ENCODE measurements at regions not wholly inside any gene's neighbourhood (a gene's known extent, or its start where the extent isn't known, plus 50 kb on each side); places are given as distances from the start of the nearest gene placed in this dataset.

GRCh38 chr18:23359421-23359820 lies 93.7 kb upstream of the RIOK3 start:
- no peak overlapping the region for H3K4me3 Mint-ChIP-seq
- Histone ChIP-seq H3K27me3 (replicated peaks in 1 of 2; ENCODE audit: control insufficient read depth in 2 of 2, extremely low read depth in 1 of 2, insufficient read depth in 2 of 2, low read length in 1 of 2) (no peaks in the 10 kb centered on the region), H3K4me1 (ENCODE audit: control insufficient read depth in 1 of 2, extremely low read depth in 1 of 2, insufficient read depth in 2 of 2, low read length in 2 of 2) (peaks cover 0 to 17% of the 10 kb centered on the region in 2 experiments), H3K4me3 (ENCODE audit: control insufficient read depth in 1 of 2, extremely low read depth in 1 of 2, low read length in 1 of 2) (no peak overlapping the region), H3K36me3 (ENCODE audit: control insufficient read depth in 2 of 2, extremely low read depth in 1 of 2, insufficient read depth in 1 of 2, low read length in 1 of 2) (no peaks in the 10 kb centered on the region), H3K27ac (ENCODE audit: low read length) (no peak overlapping the region), H3K9me3 (no peaks in the 10 kb centered on the region)
- peaks cover 24% of the 10 kb centered on the region for H3K36me3 Mint-ChIP-seq
- H3K27me3 Mint-ChIP-seq: no peaks in the 10 kb centered on the region
- DNase-seq (no peak), ATAC-seq (replicated peaks in 1 of 4) (no peak)
- no peaks in the 10 kb centered on the region for H3K9me3 Mint-ChIP-seq
- WGBS (ENCODE audit: insufficient coverage): 77% methylated on average over 4 of the region's 9 CpGs
- POLR2A ChIA-PET: no interaction called here
- H3K4me1 Mint-ChIP-seq: peaks cover 10 to 17% (median 16%) of the 10 kb centered on the region in 3 donors
- CTCF ChIA-PET: interaction anchor here (0.7 to 1.4 kb wide), 6 partner anchors 38 to 328 kb away, joined by 3 to 12 read pairs (median 5); no protein-coding TSS in a partner anchor
- no peak overlapping the region for H3K27ac Mint-ChIP-seq

DNA sequence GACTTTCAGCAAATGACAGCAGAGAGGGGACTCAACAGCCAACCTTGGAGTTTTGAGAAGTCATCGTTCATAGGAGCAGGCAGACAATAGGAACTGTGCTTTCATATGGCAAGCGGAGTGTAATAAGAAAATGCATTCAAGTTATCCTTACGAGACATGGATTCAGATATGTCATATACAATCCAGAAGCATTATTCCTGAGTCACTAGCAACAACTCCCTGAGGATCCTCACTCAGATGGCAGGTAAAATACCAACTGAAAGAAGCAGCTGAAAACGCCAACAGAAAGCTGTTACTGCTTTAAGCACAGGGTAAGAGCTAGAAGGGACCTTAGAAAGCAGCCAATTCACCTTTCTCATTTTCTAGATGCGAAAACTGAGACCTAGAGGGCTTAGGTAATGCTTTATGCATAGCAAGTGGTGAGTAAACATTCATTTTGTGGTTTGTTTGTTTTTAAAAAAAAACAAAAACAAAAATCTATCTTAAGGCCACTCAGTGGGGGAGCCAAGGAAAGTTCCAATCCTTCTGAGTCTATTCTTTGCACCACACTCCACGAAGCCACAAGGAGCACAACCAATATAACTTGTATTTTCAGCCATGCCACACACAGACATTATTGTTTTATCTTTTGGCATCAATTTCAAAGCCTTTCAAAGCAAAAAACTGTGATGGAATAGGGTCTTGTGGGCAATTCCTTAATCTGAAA lies 89.1 kb upstream of the RIOK3 start:
- no peak overlapping the region for H3K27ac Mint-ChIP-seq
- H3K4me3 Mint-ChIP-seq: no peak overlapping the region

GRCh38 chr18:23365602-23366001 lies 87.5 kb upstream of the RIOK3 start:
- H3K27me3 Mint-ChIP-seq: no peaks in the 10 kb centered on the region
- no peak for ATAC-seq (replicated peaks in 1 of 4)
- WGBS (ENCODE audit: insufficient coverage): no CpG with 5 or more reads among the region's 2 CpGs
- no peak for DNase-seq
- H3K4me1 ChIP-seq (ENCODE audit: control insufficient read depth in 1 of 2, extremely low read depth in 1 of 2, insufficient read depth in 2 of 2, low read length in 2 of 2): no peaks in the 10 kb centered on the region
- no peak overlapping the region for H3K4me3 ChIP-seq (ENCODE audit: control insufficient read depth in 1 of 2, extremely low read depth in 1 of 2, low read length in 1 of 2)
- no peak overlapping the region for H3K4me3 Mint-ChIP-seq
- no peaks in the 10 kb centered on the region for H3K36me3 ChIP-seq (ENCODE audit: control insufficient read depth in 2 of 2, extremely low read depth in 1 of 2, insufficient read depth in 1 of 2, low read length in 1 of 2)
- no peaks in the 10 kb centered on the region for H3K9me3 Mint-ChIP-seq
- no peaks in the 10 kb centered on the region for H3K27me3 ChIP-seq (replicated peaks in 1 of 2; ENCODE audit: control insufficient read depth in 2 of 2, extremely low read depth in 1 of 2, insufficient read depth in 2 of 2, low read length in 1 of 2)
- H3K36me3 Mint-ChIP-seq: peaks cover 3% of the 10 kb centered on the region
- H3K9me3 ChIP-seq: no peaks in the 10 kb centered on the region
- no peaks in the 10 kb centered on the region for H3K4me1 Mint-ChIP-seq
- ChIA-PET POLR2A (interaction anchor here in 1 of 2 donors (0.5 kb wide), 1 partner anchor 17 kb away, joined by 8 read pairs; no protein-coding TSS in a partner anchor), CTCF (interaction anchor here in 1 of 2 donors (1.0 kb wide), 1 partner anchor 14 kb away, joined by 3 read pairs; no protein-coding TSS in a partner anchor)
- no peak overlapping the region for H3K27ac ChIP-seq (ENCODE audit: low read length)
- H3K27ac Mint-ChIP-seq: no peak overlapping the region

More for the DNA sequence above, 89.1 kb upstream of the RIOK3 start:
- Mint-ChIP-seq H3K4me1 (peaks cover 0 to 4% (median 2%) of the 10 kb centered on the region in 3 donors), H3K27me3 (no peaks in the 10 kb centered on the region), H3K36me3 (peaks cover 8% of the 10 kb centered on the region), H3K9me3 (no peaks in the 10 kb centered on the region)
- DNase-seq (no peak), ATAC-seq (replicated peaks in 1 of 4) (no peak)
- ChIA-PET POLR2A (no interaction called here), CTCF (no interaction called here)
- 96% methylated on average over 4 of the region's 6 CpGs for WGBS (ENCODE audit: insufficient coverage)
- Histone ChIP-seq H3K27me3 (replicated peaks in 1 of 2; ENCODE audit: control insufficient read depth in 2 of 2, extremely low read depth in 1 of 2, insufficient read depth in 2 of 2, low read length in 1 of 2) (no peaks in the 10 kb centered on the region), H3K4me1 (ENCODE audit: control insufficient read depth in 1 of 2, extremely low read depth in 1 of 2, insufficient read depth in 2 of 2, low read length in 2 of 2) (peaks cover 0 to 5% of the 10 kb centered on the region in 2 experiments), H3K9me3 (no peaks in the 10 kb centered on the region), H3K4me3 (ENCODE audit: control insufficient read depth in 1 of 2, extremely low read depth in 1 of 2, low read length in 1 of 2) (no peak overlapping the region), H3K27ac (ENCODE audit: low read length) (no peak overlapping the region), H3K36me3 (ENCODE audit: control insufficient read depth in 2 of 2, extremely low read depth in 1 of 2, insufficient read depth in 1 of 2, low read length in 1 of 2) (no peaks in the 10 kb centered on the region)

DNA sequence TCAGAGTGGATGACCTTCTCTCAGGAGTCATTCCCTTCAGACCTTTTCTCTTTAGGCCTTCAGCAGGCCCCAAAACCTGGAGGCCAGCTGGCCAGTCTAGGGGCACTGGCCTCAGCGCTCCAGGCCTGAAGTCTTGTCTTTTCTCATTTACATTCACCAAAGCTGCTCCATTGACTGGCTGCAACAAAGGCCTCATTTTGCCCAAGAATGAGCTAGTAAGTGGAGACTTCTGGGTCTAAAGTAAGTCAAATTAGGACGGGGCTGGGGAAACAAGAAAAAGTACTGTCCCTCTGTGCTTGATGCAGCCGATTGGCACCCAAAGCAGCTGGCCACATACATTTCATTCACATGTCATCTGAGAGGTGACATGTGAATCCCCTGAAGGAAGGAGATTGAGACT lies 83.8 kb upstream of the RIOK3 start:
- Histone ChIP-seq H3K9me3 (no peaks in the 10 kb centered on the region), H3K27ac (ENCODE audit: low read length) (no peak overlapping the region), H3K36me3 (ENCODE audit: control insufficient read depth in 2 of 2, extremely low read depth in 1 of 2, insufficient read depth in 1 of 2, low read length in 1 of 2) (no peaks in the 10 kb centered on the region), H3K4me1 (ENCODE audit: control insufficient read depth in 1 of 2, extremely low read depth in 1 of 2, insufficient read depth in 2 of 2, low read length in 2 of 2) (no peaks in the 10 kb centered on the region), H3K4me3 (ENCODE audit: control insufficient read depth in 1 of 2, extremely low read depth in 1 of 2, low read length in 1 of 2) (no peak overlapping the region), H3K27me3 (replicated peaks in 1 of 2; ENCODE audit: control insufficient read depth in 2 of 2, extremely low read depth in 1 of 2, insufficient read depth in 2 of 2, low read length in 1 of 2) (no peaks in the 10 kb centered on the region)
- WGBS (ENCODE audit: insufficient coverage): no CpG with 5 or more reads among the region's 3 CpGs
- DNase-seq (no peak), ATAC-seq (replicated peaks in 1 of 4) (no peak)
- no peaks in the 10 kb centered on the region for H3K4me1 Mint-ChIP-seq
- H3K27me3 Mint-ChIP-seq: no peaks in the 10 kb centered on the region
- H3K36me3 Mint-ChIP-seq: peaks cover 4% of the 10 kb centered on the region
- POLR2A ChIA-PET: no interaction called here
- no peaks in the 10 kb centered on the region for H3K9me3 Mint-ChIP-seq
- CTCF ChIA-PET: no interaction called here
- no peak overlapping the region for H3K27ac Mint-ChIP-seq
- no peak overlapping the region for H3K4me3 Mint-ChIP-seq

DNA sequence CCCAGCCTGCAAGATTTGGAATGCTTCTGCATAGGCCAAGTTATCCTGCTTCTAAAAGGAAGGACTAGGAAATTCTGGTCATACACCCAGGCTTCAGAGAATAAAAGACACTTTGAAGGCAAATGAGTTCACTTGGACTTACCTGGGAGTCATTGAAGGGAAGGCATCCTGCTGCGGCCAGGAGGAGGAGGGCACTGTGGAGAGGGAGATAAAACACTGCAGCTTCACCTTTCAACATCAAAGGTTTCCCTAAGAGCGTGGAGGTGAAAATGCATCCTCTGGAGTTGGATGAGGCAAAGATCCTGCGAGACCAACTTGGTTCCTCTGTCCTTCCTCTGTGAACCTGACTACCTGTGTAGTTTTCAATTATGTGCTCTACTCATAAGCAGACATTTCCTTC lies 79.5 kb upstream of the RIOK3 start:
- CTCF ChIA-PET: no interaction called here

DNA sequence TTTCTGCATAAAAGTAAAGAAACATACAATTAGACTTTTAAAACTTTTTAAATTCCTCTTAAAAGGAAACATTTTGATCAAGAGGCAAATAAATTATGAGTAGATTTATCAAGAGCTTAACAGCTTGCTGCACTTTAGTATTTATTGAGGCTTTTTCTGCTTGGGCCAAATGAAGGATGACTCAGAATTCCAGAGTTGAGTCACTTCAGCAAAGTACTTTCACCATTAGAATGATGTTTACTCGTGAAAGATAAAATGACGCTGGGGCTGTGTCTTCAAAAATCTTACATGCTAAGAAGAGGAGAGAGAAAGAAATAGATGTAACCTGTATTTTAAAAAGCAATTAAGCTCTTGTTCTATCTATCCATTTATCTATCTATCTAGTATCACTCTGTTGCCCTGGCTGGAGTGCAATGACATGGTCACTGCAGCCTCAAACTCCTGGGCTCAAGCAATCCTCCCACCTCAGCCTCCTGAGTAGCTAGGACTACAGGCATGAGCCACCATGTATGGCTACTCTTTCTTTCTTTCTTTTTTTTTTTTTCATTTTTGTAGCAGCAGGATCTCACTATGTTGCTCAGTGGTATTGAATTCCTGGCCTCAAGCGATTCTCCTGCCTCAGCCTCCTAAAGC lies 75.3 kb upstream of the RIOK3 start:
- ATAC-seq (replicated peaks in 1 of 4): no peak
- ChIA-PET POLR2A (no interaction called here), CTCF (interaction anchor here in 1 of 2 donors (0.6 to 1.0 kb wide), 2 partner anchors 153 to 326 kb away, joined by 3 to 4 read pairs; no protein-coding TSS in a partner anchor)
- Mint-ChIP-seq H3K27me3 (no peaks in the 10 kb centered on the region), H3K9me3 (no peaks in the 10 kb centered on the region), H3K36me3 (peaks cover 8% of the 10 kb centered on the region), H3K27ac (no peak overlapping the region), H3K4me3 (no peak overlapping the region), H3K4me1 (peaks cover 0 to 5% (median 0%) of the 10 kb centered on the region in 3 donors)
- H3K27ac ChIP-seq (ENCODE audit: low read length): no peak overlapping the region
- DNase-seq: no peak
- no peaks in the 10 kb centered on the region for H3K27me3 ChIP-seq (replicated peaks in 1 of 2; ENCODE audit: control insufficient read depth in 2 of 2, extremely low read depth in 1 of 2, insufficient read depth in 2 of 2, low read length in 1 of 2)
- WGBS (ENCODE audit: insufficient coverage): no CpG with 5 or more reads among the region's 3 CpGs
- no peaks in the 10 kb centered on the region for H3K36me3 ChIP-seq (ENCODE audit: control insufficient read depth in 2 of 2, extremely low read depth in 1 of 2, insufficient read depth in 1 of 2, low read length in 1 of 2)
- no peaks in the 10 kb centered on the region for H3K9me3 ChIP-seq
- no peak overlapping the region for H3K4me3 ChIP-seq (ENCODE audit: control insufficient read depth in 1 of 2, extremely low read depth in 1 of 2, low read length in 1 of 2)
- no peaks in the 10 kb centered on the region for H3K4me1 ChIP-seq (ENCODE audit: control insufficient read depth in 1 of 2, extremely low read depth in 1 of 2, insufficient read depth in 2 of 2, low read length in 2 of 2)

More for the DNA sequence above, 79.5 kb upstream of the RIOK3 start:
- Mint-ChIP-seq H3K4me1 (peaks cover 0 to 2% (median 0%) of the 10 kb centered on the region in 3 donors), H3K9me3 (no peaks in the 10 kb centered on the region), H3K36me3 (peaks cover 4% of the 10 kb centered on the region), H3K4me3 (no peak overlapping the region), H3K27ac (no peak overlapping the region), H3K27me3 (no peaks in the 10 kb centered on the region)
- H3K4me3 ChIP-seq (ENCODE audit: control insufficient read depth in 1 of 2, extremely low read depth in 1 of 2, low read length in 1 of 2): no peak overlapping the region
- no peaks in the 10 kb centered on the region for H3K36me3 ChIP-seq (ENCODE audit: control insufficient read depth in 2 of 2, extremely low read depth in 1 of 2, insufficient read depth in 1 of 2, low read length in 1 of 2)
- H3K27ac ChIP-seq (ENCODE audit: low read length): no peak overlapping the region
- DNase-seq: no peak
- POLR2A ChIA-PET: no interaction called here
- 86% methylated on average over 1 of the region's 3 CpGs for WGBS (ENCODE audit: insufficient coverage)
- no peaks in the 10 kb centered on the region for H3K27me3 ChIP-seq (replicated peaks in 1 of 2; ENCODE audit: control insufficient read depth in 2 of 2, extremely low read depth in 1 of 2, insufficient read depth in 2 of 2, low read length in 1 of 2)
- H3K4me1 ChIP-seq (ENCODE audit: control insufficient read depth in 1 of 2, extremely low read depth in 1 of 2, insufficient read depth in 2 of 2, low read length in 2 of 2): no peaks in the 10 kb centered on the region
- ATAC-seq (replicated peaks in 1 of 4): no peak
- H3K9me3 ChIP-seq: no peaks in the 10 kb centered on the region

Measured in T-cell (primary cell).